ENCODE measurements at regions not wholly inside any gene's neighbourhood (a gene's known extent, or its start where the extent isn't known, plus 50 kb on each side); places are given as distances from the start of the nearest gene placed in this dataset.

DNA sequence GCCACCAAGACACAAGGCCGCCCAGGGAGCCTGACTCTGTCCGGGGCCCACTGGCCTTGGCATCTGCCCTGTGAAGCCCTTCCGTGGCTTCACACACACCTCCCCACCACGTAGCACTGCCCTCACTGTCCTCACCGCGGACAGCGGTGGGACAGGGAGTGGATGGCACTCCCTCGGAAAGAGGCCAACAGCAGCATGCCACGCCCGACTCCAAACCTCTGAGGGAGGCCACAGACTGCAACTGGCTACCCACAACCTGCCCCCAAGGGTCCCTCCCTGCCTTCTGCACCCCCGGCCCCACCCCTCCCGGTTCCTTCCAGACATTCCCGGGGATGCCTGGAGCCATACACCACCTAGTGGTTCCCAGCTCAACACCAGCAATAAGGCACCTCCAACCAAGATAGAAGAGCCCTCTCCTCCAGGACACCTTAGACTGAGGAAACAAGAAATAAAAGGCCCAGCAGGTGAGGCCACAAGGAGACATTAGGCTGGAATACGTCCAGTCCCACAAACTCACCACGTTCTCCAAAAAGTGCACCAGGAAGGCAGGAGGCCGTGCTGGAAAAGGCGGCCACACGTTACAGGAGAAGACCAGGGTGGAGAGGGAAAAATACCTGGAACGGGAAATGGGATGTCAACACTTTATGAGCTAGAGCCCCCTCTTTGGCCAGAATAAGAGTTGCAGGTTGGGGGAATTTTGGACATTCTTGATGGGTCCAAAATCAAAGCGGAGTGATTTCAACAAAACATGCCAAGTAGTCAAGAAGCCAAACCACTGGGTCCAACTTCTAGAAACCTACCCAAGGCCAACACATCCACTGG lies 310.0 kb downstream of the SOX9 start:
- DNase-seq: no peak

DNA sequence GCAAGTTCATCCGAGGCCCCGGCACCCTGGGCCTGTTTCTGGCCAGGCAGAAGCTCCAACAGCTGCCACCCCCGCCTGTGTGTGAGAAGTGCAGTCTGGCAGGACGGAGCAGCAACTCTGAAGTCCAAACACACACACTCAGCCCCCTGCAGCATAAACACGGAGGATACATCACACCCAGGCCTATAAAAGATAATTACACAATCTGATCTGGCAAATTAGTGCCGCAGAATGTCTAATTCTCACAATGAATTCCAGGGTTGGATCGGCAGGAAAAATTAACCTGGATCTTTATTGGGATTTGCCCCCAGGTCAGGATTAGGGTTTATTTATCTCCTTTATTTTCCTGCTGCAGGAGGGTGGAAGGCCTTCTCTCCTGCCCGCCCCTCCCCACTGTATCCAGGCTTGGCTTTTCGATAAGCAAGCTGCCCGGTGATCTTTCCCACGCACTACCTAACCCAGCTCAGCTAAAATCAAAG lies 311.4 kb downstream of the SOX9 start:
- DNase-seq: no peak

DNA sequence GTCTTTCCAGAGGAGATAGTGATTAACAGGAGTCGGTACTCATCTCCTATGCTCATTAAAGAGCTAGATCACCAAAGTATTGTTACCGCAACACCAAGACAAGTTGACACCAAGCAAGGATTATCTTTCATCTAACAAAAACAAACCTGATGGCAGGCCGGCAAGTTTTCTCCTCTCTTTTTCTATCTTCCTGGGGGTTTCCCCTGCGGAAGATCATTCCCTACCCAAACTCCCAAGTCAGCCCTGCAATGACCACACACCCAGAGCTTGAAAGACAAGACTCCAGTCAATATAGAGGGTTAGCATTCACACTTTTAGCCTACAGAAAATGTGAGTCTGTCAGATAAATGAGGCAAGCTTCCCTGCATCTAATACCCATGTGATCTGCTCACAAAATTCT lies 312.1 kb downstream of the SOX9 start:
- no peak for DNase-seq

DNA sequence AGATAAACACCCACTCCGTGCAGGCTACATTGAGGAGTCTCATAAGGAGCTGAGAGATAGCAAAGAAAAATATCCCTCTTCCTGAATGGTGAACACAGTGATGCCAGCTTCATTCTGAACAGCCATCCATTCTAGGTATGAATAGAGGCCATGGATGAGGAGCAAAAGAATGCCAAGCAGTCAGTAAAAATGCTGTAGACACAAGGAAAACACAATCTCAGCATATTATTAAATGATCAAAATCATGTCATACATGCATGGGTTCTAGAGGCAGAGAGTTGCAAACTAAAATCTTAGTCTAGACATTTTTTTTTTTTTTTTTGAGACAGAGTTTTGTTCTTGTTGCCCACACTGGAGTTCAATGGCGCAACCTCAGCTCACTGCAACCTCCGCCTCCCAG lies 313.0 kb downstream of the SOX9 start:
- no peak for DNase-seq

DNA sequence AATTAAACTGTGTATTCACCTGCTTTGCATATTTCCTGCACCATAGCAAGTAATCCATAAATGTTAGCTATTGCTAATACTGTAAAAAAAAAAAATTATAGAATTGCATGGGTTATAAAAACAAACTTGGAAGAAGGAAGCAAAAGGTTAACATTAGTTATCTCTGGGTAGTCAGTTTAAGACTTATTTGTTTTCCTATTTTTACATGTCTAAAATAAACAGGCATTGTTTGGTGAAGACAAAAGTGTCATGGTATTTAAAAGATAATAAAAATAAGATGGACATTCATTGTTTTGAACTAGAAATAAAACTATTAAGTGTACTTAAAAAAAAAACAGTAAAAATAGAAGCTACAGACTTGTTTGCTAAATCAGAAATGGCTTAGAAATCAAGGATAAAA lies 313.8 kb downstream of the SOX9 start:
- no peak for DNase-seq

DNA sequence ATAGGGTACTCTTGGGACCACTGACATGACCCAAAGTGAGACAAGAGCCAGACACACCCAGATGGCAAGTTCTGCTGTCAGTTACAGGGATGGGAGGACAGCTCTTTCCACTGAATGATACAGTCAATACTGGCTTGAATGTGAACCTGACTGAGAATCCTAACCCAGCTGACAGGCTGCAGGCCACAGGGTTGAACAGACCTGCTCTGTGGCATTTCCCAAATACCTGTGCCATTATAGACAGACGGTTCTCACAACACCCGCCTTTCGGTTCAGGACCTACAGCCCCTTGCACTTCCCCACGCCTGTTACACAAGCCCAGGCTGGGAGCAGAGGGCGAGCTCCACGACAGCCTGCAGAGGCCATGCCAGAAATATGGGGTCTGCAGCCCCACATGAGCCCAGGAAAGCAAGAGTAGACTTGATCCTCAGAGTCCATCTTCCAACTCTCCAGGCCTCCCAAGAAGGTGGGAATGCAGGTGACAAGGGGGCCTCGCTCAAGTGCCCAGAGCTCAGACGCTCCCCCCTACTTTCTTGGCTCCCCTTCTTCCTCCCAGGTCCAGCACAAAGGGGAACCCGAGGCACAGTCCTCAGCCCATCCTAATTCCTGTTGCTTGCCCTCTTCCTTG lies 314.3 kb downstream of the SOX9 start:
- DNase-seq: no peak

DNA sequence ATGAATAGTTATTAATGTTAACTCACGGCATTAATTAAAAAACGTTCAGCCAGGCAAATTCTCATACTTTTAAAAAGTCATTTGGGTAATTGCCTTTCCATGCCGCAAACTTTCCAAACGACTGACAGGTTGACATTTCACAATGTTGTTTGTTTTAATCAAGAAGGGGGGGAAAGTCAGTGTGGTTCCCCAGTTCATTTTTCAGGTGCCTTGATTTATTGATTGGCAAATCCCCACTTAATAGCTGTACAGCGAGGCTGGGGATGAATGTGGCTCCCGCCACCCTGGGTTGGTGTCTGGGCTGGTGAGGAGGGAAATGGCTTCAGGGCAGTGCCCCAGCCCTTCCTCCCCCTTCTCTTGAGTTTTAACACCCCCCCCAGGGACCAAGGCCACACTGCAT lies 318.0 kb downstream of the SOX9 start:
- DNase-seq: no peak

DNA sequence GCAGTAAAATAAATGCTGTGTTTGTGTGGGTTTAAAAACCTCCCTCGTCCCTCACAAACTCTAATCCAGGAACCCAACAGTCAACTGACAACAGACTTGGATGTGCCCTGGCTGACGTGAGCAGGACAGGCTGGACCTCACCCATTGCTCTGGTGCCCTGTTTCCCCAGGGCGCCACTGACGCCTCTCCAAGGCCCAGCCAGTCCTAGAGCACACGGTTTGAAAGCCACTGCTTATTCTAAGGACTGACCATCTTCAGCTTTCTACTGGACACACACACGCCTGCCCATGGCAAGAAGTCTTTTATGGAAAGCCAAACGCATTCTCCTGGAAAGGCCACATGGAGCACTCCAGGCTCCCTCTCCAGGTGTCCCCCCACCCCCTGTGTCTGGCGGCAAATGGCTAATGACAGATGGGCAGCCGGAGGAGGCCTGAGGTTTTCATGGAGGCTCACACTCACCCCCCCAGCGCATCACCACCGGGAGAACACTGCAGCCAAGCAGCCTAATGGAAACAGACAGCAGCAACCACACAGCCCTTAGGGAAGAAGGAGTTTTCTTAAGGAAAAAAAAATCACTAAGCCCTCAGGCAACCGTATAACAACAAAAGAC lies 319.2 kb downstream of the SOX9 start:
- no peak for DNase-seq

DNA sequence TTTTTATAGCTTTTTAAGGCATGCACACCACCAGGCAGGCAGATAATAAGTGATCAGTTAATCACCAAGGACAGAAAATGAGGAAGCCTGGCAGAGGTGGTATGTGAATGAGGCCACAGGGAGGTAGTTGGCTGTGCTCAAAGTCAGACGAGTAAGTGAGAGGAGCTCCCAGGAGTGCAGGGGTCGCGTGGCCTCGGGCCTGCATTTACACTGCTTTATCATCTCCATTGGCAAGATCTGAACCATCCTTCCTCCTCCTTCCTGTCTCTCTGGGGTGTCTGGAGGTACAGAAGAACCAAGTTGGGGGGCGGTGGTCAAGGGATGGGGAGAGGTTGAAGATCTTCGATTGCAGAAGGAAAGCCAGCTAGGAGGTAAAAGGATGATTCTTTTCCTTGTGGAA lies 320.1 kb downstream of the SOX9 start:
- DNase-seq: no peak

DNA sequence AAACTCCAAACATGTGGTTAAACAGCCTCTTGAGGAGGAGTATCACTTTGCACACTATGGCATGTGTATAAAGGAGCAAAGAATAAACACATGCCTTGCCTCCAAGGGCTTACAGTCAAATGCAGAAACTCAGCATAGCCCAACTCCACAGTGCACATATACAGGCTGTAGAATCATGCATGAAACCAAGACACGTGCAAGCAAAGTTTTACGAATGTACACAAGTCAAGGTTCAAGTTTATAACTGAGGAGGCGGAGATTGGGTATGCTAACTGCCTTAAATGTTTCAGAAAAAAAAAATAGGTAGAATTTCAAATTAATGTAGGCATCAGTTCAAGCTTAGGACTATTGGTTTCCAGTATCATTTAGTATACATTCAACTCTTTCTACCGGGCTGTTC lies 321.1 kb downstream of the SOX9 start:
- no peak for DNase-seq

DNA sequence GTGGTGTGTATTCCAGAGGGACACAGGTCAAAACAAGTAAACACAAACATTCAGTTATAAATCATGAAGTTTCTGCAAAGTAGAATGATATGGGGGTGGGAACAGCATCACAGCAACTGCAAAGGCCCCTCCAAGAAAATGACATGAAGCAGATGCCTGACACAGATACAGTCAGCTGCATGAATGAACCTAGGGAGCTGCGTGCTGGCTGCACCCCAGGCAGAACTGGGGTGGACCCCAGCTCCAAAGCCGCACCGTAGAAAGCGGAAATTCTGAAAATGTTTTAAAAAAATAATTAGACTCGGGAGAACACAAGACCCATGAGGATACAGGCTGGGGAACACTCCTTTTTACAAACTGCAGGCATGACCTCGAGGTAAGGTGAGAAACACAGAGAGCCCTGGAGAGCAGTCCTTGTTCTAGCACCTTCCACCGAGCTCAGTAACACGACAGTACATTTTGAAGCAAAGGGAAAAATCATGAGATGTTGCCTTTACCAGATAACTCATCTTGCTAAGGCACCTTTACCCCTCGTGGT lies 323.8 kb downstream of the SOX9 start:
- no peak for DNase-seq

DNA sequence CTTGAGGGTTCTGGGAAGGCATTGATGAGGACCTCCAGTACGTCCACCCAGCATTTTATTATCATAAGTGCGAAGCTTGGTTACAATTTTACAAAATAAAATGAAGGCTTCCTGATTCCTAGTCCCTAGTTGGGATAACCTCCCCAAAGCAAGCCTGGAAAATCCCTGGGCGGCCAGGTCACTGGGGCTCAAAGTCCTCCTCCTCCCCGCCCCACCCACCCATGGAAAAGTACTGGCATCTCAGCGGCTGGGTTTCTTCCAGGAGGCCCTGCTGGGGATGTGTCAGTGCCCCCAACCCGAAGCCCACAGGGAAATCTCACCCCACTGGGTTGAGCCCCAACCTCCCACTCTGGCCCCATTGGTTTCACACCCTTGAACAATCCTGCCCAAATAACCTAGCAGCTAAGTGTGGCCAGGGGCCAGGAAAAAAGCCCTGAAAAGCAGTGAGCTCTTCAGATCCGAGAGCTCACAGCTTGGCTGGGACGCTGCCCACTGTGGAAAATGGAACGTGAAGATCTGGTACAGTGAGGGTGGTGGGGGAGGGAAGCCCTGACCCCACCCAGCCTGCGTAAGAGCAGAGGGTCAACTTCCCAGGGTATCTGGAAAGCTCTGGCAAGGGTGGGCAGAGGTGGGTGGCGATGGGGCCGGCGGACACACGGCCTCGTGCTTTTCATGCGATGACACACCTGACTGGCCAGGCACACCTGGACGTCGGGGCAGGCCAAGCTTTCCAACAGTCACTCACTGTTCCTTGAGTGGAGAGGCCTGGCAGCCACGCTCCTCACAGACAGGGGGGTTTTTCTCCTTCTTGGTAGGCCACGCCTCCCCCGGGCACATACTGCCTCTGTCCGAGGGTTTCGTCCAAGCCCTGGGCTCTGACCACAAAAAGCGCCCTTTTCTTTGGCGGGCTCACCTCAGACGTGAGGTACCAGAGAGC lies 324.5 kb downstream of the SOX9 start:
- no peak for DNase-seq

DNA sequence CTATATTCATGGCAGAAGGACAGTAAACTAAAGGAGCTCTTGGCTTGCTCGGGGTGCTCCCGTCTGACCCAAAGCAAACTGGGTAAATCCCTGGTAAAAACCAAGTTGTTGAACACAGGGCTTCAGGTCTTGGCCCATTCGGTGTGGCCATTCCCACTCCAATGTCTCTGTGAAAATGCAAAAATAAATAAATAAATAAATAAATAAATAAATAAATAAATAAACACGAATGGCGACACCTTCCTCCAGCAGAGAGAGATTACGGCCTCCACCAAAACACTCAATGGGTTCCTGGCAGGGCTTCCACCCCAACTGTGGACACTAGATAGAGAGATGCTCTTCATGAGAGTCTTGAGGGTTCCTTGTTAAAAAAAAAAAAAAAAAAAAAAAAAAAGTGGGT lies 325.3 kb downstream of the SOX9 start:
- DNase-seq: no peak

DNA sequence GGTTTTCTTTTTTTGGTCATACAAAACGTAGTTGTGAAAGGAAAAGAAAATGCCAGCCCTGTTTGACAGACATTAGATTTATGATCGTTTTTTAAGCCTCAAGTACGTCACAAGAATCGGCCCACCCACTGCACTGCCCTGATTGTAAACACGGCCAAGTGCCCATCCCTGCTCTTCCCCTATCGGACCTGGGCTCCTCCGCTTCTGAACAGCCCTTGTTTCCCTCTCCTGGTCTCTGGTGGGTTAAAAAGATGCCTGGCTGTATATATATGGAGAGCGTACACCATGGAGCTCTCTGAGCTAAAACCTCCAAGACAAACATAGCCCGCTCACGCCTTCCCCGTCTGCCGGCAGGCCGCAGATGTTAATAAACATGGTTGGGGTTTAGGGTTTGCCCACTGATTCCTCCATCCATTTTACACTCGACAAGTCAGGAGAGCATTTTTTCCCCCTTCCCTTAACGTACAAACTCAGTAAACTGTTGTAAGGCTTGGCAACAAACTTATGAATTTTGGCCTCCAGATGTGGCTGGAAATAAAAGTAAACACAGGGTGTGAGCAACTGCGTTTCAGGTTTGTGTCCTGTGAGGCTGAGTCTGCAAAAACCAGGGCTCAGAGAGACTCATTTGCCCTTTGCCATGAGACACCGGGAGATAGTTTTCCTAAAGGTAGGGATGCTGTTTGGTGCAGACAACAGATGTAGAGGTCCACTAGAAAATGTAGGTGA lies 325.9 kb downstream of the SOX9 start:
- no peak for DNase-seq

DNA sequence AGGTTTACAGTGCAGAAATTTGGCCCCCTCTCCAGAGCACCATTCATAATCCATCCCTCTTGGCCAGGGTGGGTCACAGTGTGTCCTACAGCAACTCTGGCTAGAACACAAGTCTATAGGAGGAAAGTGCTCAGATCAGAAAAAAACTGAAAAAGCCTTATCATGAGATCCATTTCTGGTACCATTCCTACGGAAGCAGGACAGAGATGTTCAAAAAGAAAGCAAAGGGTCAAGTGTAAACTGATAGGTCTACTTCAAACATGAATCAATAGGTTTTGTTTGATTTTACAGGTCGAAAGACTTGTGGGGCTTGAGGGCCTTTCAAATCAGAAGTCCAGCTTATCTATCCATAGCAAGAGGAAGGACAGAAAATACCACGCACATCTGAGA lies 326.4 kb downstream of the SOX9 start:
- DNase-seq: no peak

DNA sequence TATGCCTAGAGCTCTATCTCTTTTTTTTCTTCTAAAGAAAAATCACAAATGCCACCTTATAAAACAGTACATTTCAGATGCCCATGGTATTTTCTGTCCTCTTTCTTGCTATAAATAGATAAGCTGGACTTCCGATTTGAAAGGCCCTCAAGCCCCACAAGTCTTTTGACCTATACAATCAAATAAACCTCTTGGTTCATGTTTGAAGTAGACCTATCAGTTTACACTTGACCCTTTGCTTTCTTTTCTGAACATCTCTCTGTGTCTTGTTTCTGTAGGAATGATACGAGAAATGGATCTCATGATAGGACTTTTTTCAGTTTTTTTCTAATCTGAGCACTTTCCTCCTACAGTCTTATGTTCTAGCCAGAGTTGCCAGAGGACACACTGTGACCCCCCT lies 327.2 kb downstream of the SOX9 start:
- DNase-seq: no peak

DNA sequence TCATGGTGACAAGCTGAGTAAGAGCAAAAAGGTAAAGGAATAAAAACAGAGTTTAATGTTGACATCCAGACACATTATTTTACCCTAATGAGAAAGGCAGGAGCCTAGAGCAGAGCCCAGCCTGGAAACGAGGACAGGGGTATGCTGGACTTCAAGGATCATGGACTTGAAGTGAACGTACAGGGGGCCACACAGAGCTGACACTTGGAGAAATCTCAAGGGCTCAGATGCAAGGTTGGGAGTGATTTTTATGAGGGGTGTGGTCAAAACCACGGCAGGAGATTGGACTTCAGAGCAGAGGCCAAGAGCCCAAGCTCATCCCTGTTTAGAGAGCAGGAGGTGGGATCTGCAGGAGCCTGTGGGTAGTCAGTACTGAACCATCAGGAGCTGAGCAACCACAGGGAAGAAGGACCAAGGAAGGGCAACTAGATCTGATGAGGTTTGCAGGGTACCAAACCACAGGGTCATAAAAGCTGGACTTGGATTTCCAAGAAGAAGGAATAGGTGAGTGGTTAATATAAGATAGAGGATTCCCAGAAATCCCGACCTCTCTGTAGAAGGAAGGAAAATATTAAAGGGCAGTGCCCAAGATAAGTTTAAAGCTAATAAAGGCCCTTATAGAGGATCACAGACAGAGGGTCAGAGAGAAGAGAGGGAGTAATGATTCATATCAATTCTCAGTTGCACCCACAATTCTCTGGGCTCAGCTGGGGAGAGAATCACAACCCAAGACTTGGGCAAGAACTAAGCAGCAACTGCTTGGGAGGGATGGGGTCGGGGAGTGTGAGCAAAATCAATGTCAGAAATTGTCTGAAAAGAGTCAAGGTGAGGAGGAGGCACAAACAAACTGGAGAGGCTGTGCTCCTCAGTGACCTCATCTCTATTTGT lies 331.7 kb downstream of the SOX9 start:
- no peak for DNase-seq

DNA sequence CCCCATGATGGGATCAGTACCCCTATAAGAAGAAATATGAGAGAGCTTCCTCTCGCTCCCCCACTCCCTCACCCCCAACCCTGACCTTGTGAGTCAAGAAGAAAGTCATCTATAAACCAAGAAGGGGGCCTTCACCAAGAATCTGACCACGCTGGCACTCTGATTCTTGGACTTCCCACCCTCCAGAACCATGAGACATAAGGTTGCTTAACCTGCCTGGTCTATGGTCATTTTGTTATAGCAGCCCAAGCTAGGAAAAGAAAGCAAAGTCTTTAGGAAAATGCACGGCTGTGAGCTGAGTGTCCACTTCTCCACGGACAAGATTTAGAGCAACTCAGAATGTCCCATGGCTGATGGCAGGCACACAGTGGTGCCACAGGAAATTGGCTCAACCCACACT lies 333.5 kb downstream of the SOX9 start:
- no peak for DNase-seq

DNA sequence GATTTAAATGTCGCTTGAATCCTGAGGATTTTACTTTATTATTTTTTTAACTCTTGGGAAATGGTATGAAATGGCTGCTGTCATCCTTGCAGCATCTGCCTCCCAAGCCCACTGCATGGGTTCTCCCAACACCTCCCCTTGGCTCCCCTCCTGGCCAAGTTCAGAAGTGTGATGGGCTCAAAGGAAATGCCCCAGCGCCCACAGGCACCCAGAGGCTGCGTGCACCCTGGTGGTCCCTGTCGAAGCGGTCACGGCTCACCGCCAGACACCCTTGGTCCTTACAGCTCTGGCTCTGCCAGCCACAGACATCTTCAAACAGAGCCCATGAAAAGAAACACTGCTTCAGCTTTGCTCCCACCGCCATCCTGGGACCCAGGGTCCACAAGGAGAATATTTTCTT lies 334.7 kb downstream of the SOX9 start:
- no peak for DNase-seq

DNA sequence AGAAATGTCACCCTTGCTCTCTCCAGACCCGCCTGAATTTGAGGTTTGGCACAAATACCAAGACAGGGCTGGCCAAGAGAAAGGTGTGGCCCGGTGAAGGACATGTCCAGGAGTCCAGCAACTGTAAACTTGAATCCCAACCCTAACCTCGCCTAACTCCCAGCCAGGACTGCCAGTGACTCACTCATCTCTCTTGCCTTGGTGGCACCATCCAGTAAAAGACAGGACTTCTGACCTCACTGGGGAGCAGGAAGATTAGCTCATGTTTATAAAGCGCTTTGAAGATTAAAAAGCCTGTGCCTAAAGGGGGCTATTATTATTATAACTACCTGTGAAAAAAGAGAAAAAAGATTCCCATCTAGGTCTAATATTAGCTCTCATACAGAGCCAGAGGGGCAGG lies 335.3 kb downstream of the SOX9 start:
- DNase-seq: no peak

DNA sequence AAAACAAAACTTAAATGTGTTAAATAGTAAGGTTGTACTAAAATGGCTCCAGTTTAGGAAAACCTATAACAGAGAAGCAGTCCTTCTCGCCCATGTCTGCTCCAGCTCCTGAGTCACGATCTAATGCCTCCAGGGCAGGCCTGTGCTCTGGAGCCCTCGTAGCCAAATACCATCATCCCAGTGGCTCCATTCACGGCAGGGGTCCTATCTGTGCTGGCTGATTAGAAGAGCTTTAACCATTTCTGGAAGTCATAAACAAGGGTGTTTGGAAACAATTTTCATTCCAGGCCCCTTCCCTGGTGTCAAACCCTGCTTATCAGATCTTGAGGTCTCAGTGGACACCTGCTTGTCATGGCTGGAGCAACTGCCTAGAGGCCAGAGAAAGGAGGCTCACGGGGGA lies 336.9 kb downstream of the SOX9 start:
- no peak for DNase-seq

All from hematopoietic multipotent progenitor cell treated with erythropoietin and hydrocortisone succinate and interleukin-3 and kit ligand, for 8 days (in vitro differentiated cells).